ENCODE measurements at regions not wholly inside any gene's neighbourhood (a gene's known extent, or its start where the extent isn't known, plus 50 kb on each side); places are given as distances from the start of the nearest gene placed in this dataset.

GRCh38 chr7:142337054-142338001 is 79.5 kb upstream of the PRSS58 start:
- Histone ChIP-seq H3K4me1 (ENCODE audit: insufficient read depth, low read length) (no peaks in the 10 kb centered on the region), H3K4me3 (ENCODE audit: low read length) (no peak overlapping the region), H3K27me3 (ENCODE audit: insufficient read depth, low read length) (no peaks in the 10 kb centered on the region), H3K9me3 (ENCODE audit: low read depth, low read length) (no peaks in the 10 kb centered on the region)

GRCh38 chr7:142334806-142335205 is 76.9 kb upstream of the PRSS58 start:
- H3K4me3 ChIP-seq (ENCODE audit: low read length): no peak overlapping the region
- H3K27me3 ChIP-seq (ENCODE audit: insufficient read depth, low read length): no peaks in the 10 kb centered on the region
- no peaks in the 10 kb centered on the region for H3K4me1 ChIP-seq (ENCODE audit: insufficient read depth, low read length)
- H3K9me3 ChIP-seq (ENCODE audit: low read depth, low read length): no peaks in the 10 kb centered on the region

DNA sequence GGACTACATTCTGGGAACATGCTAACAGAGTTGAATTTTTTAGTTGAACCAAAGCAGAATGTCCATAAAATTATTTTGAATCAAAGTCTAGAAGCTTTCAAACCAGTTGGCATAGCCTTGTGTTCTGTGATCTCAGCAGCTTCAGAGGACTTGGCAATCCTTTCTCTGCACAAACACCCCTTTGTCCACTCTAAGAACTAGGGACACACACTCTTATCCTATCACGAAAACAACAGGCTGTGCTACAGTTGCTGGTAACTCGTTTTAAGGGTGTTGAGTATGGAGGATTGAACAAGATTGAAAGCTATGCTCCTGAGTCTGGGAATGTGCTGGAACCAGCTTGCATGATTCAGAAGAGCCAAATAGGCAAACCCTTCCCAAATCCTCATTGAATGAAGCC is 76.4 kb upstream of the PRSS58 start:
- no peak overlapping the region for H3K4me3 ChIP-seq (ENCODE audit: low read length)
- H3K27me3 ChIP-seq (ENCODE audit: insufficient read depth, low read length): no peaks in the 10 kb centered on the region
- no peaks in the 10 kb centered on the region for H3K4me1 ChIP-seq (ENCODE audit: insufficient read depth, low read length)
- H3K9me3 ChIP-seq (ENCODE audit: low read depth, low read length): no peaks in the 10 kb centered on the region

DNA sequence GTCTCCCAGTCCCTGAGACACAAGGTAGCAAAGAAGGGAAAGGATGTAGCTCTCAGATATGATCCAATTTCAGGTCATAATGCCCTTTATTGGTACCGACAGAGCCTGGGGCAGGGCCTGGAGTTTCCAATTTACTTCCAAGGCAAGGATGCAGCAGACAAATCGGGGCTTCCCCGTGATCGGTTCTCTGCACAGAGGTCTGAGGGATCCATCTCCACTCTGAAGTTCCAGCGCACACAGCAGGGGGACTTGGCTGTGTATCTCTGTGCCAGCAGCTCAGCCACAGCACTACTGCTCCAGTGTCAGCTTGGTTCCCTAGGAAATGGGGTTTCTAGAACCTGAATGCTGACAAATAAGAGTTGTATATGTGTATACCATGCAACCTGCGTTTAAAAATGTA is 74.6 kb upstream of the PRSS58 start:
- Histone ChIP-seq H3K4me1 (ENCODE audit: insufficient read depth, low read length) (no peaks in the 10 kb centered on the region), H3K4me3 (ENCODE audit: low read length) (no peak overlapping the region), H3K9me3 (ENCODE audit: low read depth, low read length) (no peaks in the 10 kb centered on the region)

DNA sequence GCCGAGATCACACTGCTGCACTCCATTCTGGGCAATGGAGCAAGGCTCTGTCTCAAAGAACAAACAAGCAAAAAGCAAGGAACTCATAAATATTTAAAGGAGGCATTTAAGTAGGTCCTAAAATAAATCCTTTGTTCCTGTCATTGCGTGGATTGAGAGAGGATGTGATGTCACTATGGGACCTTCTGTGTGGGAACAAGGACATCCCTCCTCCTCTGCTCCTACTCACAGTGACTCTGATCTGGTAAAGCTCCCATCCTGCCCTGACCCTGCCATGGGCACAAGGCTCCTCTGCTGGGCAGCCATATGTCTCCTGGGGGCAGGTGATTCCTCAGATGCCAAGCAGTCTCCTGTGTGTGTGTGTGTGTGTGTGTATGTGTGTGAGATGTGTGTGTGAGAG is 74.1 kb upstream of the PRSS58 start:
- no peaks in the 10 kb centered on the region for H3K27me3 ChIP-seq (ENCODE audit: insufficient read depth, low read length)

More for the DNA sequence above, 74.6 kb upstream of the PRSS58 start:
- H3K27me3 ChIP-seq (ENCODE audit: insufficient read depth, low read length): no peaks in the 10 kb centered on the region

DNA sequence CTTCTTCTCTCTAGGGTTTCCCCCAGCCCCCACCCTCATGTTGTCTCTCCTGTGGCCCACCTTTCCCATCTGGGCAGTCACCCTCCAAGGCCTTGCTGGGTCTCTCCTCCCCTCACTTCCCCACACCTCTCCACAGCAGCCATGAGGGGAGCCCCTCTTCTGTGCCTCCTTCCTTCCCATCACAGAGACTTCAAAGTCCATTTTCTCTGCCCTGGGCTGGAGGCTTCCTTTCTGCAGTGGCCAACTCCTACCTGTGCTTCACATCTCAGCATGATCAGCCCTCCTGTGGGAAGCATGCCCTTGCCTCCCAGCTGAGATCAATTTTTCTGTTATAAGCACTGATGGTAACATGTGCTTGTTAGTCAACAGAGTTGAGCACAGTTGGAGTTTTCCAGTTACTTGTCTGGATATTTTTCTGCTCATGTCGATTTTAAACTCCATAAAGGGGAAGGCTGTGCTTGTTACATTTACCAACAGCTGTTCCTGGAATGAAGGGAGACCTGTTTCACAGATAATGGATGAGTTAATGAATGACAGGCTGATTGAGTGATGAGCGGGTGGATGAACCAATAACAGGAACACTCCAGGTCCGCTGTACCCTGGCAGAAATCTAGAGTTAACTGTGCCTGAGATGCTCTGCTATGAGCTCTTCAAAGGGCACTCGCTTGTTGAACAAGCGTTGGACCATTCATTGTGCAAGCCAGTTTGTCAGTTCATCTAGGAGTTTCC is 71.4 kb upstream of the PRSS58 start:
- Histone ChIP-seq H3K4me1 (ENCODE audit: insufficient read depth, low read length) (peaks cover 2% of the 10 kb centered on the region), H3K9me3 (ENCODE audit: low read depth, low read length) (no peaks in the 10 kb centered on the region), H3K27me3 (ENCODE audit: insufficient read depth, low read length) (no peaks in the 10 kb centered on the region), H3K4me3 (ENCODE audit: low read length) (no peak overlapping the region)

More for the DNA sequence above, 74.1 kb upstream of the PRSS58 start:
- H3K4me1 ChIP-seq (ENCODE audit: insufficient read depth, low read length): no peaks in the 10 kb centered on the region
- H3K4me3 ChIP-seq (ENCODE audit: low read length): no peak overlapping the region
- H3K9me3 ChIP-seq (ENCODE audit: low read depth, low read length): no peaks in the 10 kb centered on the region

DNA sequence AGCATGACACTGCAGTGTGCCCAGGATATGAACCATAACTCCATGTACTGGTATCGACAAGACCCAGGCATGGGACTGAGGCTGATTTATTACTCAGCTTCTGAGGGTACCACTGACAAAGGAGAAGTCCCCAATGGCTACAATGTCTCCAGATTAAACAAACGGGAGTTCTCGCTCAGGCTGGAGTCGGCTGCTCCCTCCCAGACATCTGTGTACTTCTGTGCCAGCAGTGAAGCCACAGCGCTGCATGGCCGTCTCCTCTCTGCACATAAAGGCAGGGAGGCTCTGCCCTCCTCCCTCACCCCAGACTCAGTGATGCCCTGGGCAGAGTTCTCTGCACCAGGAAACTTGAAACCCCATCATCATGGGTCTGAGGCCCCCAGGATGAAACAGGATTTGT is 70.7 kb upstream of the PRSS58 start:
- Histone ChIP-seq H3K9me3 (ENCODE audit: low read depth, low read length) (no peaks in the 10 kb centered on the region), H3K4me3 (ENCODE audit: low read length) (no peak overlapping the region), H3K27me3 (ENCODE audit: insufficient read depth, low read length) (no peaks in the 10 kb centered on the region), H3K4me1 (ENCODE audit: insufficient read depth, low read length) (peaks cover 5% of the 10 kb centered on the region)

DNA sequence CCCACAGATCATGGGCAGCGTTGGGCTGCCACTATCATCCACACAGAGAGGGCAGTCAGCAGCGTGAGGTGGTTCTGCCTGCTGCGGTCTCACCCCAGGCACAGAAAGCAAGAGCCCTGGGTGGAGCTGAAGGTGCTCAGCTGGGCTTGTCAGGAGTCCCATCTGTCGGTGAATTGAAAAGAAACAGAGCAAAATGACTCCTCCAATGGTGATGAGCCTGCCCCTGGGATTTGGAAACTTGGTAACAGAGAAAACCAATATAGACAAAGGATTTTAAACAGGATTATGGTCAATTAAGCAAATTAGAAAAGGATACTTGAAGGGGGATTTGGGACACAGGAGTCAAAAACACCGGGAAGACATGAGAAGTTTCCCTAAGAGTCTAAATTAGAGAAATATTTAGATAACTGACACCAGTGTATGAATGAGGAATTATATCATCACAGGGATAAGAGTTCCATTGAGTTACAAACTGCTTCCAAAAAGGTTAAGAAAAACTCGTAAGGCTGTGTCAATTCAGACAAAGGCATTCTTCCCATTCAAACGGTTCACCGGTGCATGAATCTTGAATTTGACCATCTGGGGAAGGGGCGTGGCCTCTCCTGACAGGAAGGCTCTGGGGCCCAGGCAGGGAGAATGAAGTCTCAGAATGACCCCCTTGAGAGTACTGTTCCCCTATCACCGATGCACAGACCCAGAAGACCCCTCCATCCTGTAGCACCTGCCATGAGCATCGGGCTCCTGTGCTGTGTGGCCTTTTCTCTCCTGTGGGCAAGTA is 70.0 kb upstream of the PRSS58 start:
- Histone ChIP-seq H3K27me3 (ENCODE audit: insufficient read depth, low read length) (no peaks in the 10 kb centered on the region), H3K4me3 (ENCODE audit: low read length) (no peak overlapping the region), H3K9me3 (ENCODE audit: low read depth, low read length) (no peaks in the 10 kb centered on the region), H3K4me1 (ENCODE audit: insufficient read depth, low read length) (peaks cover 5% of the 10 kb centered on the region)

DNA sequence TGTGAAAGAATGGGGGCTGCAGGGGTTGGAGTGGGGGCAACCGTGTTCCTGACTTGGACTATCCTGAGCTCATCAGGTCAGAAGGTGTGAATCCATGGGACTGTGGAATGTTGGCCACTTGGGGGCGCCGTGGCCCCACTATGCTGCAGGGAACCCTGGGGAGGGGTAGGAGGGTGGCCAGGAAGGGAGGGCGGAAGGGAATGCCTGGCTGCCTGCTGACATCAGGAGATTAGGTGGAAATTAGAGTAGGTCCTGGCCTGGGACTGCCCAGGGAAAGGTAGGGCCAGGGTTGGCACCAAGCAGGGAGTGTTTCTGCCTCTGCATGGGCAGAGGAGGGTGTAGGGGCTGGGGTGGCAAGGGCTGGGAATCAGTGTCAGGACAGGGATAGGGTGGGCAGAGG is 65.8 kb upstream of the PRSS58 start:
- Histone ChIP-seq H3K4me1 (ENCODE audit: insufficient read depth, low read length) (peaks cover 5% of the 10 kb centered on the region), H3K27me3 (ENCODE audit: insufficient read depth, low read length) (peaks cover 2% of the 10 kb centered on the region)

GRCh38 chr7:142321391-142321790 is 63.5 kb upstream of the PRSS58 start:
- Histone ChIP-seq H3K4me3 (ENCODE audit: low read length) (no peak overlapping the region), H3K9me3 (ENCODE audit: low read depth, low read length) (no peaks in the 10 kb centered on the region), H3K4me1 (ENCODE audit: insufficient read depth, low read length) (peaks cover 5% of the 10 kb centered on the region), H3K27me3 (ENCODE audit: insufficient read depth, low read length) (peaks cover 2% of the 10 kb centered on the region)

More for the DNA sequence above, 65.8 kb upstream of the PRSS58 start:
- Histone ChIP-seq H3K4me3 (ENCODE audit: low read length) (no peak overlapping the region), H3K9me3 (ENCODE audit: low read depth, low read length) (no peaks in the 10 kb centered on the region)

DNA sequence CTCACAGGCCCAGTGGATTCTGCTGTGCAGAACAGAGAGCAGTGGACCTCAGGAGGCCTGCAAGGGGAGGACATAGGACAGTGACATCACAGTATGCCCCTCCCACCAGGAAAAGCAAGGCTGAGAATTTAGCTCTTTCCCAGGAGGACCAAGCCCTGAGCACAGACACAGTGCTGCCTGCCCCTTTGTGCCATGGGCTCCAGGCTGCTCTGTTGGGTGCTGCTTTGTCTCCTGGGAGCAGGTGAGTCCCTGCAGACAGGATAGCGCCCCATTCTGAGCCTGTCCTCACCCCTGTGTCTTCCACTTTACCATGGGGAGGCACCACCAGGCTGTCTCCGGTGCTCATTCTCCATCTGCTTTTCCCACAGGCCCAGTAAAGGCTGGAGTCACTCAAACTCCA is 63.0 kb upstream of the PRSS58 start:
- no peak overlapping the region for H3K4me3 ChIP-seq (ENCODE audit: low read length)
- peaks cover 5% of the 10 kb centered on the region for H3K4me1 ChIP-seq (ENCODE audit: insufficient read depth, low read length)

GRCh38 chr7:142319970-142320369 is 62.1 kb upstream of the PRSS58 start:
- Histone ChIP-seq H3K27me3 (ENCODE audit: insufficient read depth, low read length) (peaks cover 2% of the 10 kb centered on the region), H3K4me1 (ENCODE audit: insufficient read depth, low read length) (peaks cover 5% of the 10 kb centered on the region), H3K9me3 (ENCODE audit: low read depth, low read length) (no peaks in the 10 kb centered on the region), H3K4me3 (ENCODE audit: low read length) (no peak overlapping the region)

More for the DNA sequence above, 63.0 kb upstream of the PRSS58 start:
- Histone ChIP-seq H3K9me3 (ENCODE audit: low read depth, low read length) (no peaks in the 10 kb centered on the region), H3K27me3 (ENCODE audit: insufficient read depth, low read length) (peaks cover 2% of the 10 kb centered on the region)

- Histone ChIP-seq H3K4me3 (ENCODE audit: low read length) (no peak overlapping the region), H3K27me3 (ENCODE audit: insufficient read depth, low read length) (peaks cover 1% of the 10 kb centered on the region), H3K9me3 (ENCODE audit: low read depth, low read length) (no peaks in the 10 kb centered on the region), H3K4me1 (ENCODE audit: insufficient read depth, low read length) (peaks cover 9% of the 10 kb centered on the region)
Measured at GRCh38 chr7:142314281-142314680, 56.4 kb upstream of the PRSS58 start.

GRCh38 chr7:142313528-142313927 is 55.7 kb upstream of the PRSS58 start:
- no peaks in the 10 kb centered on the region for H3K9me3 ChIP-seq (ENCODE audit: low read depth, low read length)

DNA sequence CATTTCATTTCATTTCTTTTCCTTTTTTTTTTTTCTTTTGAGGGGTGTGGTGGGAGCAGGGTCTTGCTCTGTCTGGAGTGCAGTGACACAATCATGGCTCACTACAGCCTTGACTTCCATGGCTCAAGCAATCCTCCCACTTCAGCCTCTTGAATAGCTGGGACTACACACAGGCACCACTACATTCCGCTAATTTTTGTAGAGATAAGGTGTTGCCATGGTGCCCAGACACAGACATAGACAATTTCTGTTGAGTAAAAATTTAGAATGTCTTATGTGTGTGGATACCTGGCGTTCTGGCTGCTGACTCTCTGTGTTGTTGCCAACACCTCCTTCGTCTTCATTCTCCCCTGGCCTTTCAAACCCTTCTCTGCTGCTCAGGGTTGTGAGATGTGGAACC is 54.0 kb upstream of the PRSS58 start:
- H3K4me3 ChIP-seq (ENCODE audit: low read length): no peak overlapping the region
- H3K27me3 ChIP-seq (ENCODE audit: insufficient read depth, low read length): no peaks in the 10 kb centered on the region
- H3K4me1 ChIP-seq (ENCODE audit: insufficient read depth, low read length): peaks cover 9% of the 10 kb centered on the region
- no peaks in the 10 kb centered on the region for H3K9me3 ChIP-seq (ENCODE audit: low read depth, low read length)

More at GRCh38 chr7:142313528-142313927, 55.7 kb upstream of the PRSS58 start:
- no peaks in the 10 kb centered on the region for H3K27me3 ChIP-seq (ENCODE audit: insufficient read depth, low read length)
- H3K4me1 ChIP-seq (ENCODE audit: insufficient read depth, low read length): peaks cover 9% of the 10 kb centered on the region
- H3K4me3 ChIP-seq (ENCODE audit: low read length): no peak overlapping the region

Measured in mononuclear cell (primary cell).